GM21786 (cell line): ENCODE measurements at regions not wholly inside any gene's neighbourhood (a gene's known extent, or its start where the extent isn't known, plus 50 kb on each side); places are given as distances from the start of the nearest gene placed in this dataset.
"Not testable (repeated sequence)": the region's sequence is repeated elsewhere in the genome, so short reads cannot be mapped to it uniquely, and the experiment has no call there.

Experiments used
- ATAC-seq: cut with Tn5 transposase; IDR thresholded peaks from one replicate; pipeline ENCODE4 v1.9.1; 2021; ENCODE audit not compliant: unreplicated experiment

GRCh38 chr3:127520993-127521392, 69.5 kb downstream of the TPRA1 start:
- no peak for ATAC-seq

GRCh38 chr3:127518456-127519081, 72.0 kb downstream of the TPRA1 start:
- ATAC-seq, result no peak

- ATAC-seq, result no peak
Measured at GRCh38 chr3:127512256-127512655, 78.3 kb downstream of the TPRA1 start.

GRCh38 chr3:127501177-127501576, 89.4 kb downstream of the TPRA1 start:
- no peak for ATAC-seq

GRCh38 chr3:127497676-127498075, 92.9 kb downstream of the TPRA1 start:
- no peak for ATAC-seq

GRCh38 chr3:127497166-127497565, 93.4 kb downstream of the TPRA1 start:
- no peak for ATAC-seq

GRCh38 chr3:127495821-127496655, 94.5 kb downstream of the TPRA1 start:
- no peak for ATAC-seq

- ATAC-seq, result no peak
Measured at GRCh38 chr3:127493924-127494646, 96.4 kb downstream of the TPRA1 start.

GRCh38 chr3:127492426-127492825, 98.1 kb downstream of the TPRA1 start:
- ATAC-seq, result no peak

- ATAC-seq, result no peak
Measured at GRCh38 chr3:127491909-127492308, 98.6 kb downstream of the TPRA1 start.

- ATAC-seq, result no peak
Measured at GRCh38 chr3:127491323-127491722, 99.2 kb downstream of the TPRA1 start.

- ATAC-seq, result not testable (repeated sequence)
Measured at GRCh38 chr3:127491024-127491305, 99.6 kb downstream of the TPRA1 start.

- ATAC-seq, result no peak
Measured at GRCh38 chr3:127490271-127491023, 100.1 kb downstream of the TPRA1 start.

GRCh38 chr3:127489357-127489756, 101.2 kb downstream of the TPRA1 start:
- no peak for ATAC-seq

- no peak for ATAC-seq
Measured at GRCh38 chr3:127488740-127489139, 101.8 kb downstream of the TPRA1 start.

- no peak for ATAC-seq
Measured at GRCh38 chr3:127488141-127488672, 102.3 kb downstream of the TPRA1 start.

GRCh38 chr3:127487196-127487595, 103.3 kb downstream of the TPRA1 start:
- ATAC-seq, result no peak

- no peak for ATAC-seq
Measured at GRCh38 chr3:127486321-127486944, 104.1 kb downstream of the TPRA1 start.

GRCh38 chr3:127485396-127486170, 105.0 kb downstream of the TPRA1 start:
- ATAC-seq, result no peak
